GM12892 (cell line): ENCODE measurements at regions not wholly inside any gene's neighbourhood (a gene's known extent, or its start where the extent isn't known, plus 50 kb on each side); places are given as distances from the start of the nearest gene placed in this dataset.

Experiments used
- POLR2A ChIP-seq: IDR thresholded peaks from 2 replicates; pipeline ENCODE4 v1.6.1; 2011; ENCODE audit warnings: low read depth, low read length, control low read depth
- POLR2AphosphoS5 ChIP-seq: IDR thresholded peaks from 2 replicates; pipeline ENCODE4 v1.6.1; 2011; ENCODE audit warnings: low read depth, low read length, control low read depth
- TAF1 ChIP-seq: IDR thresholded peaks from 2 replicates; pipeline ENCODE4 v1.6.1; 2011; ENCODE audit warnings: low read depth, mild to moderate bottlenecking, control low read depth, low read length, borderline replicate concordance

- TF ChIP-seq TAF1 = no peak
- no peak for TF ChIP-seq POLR2A
- TF ChIP-seq POLR2AphosphoS5 = no peak
Measured at GRCh38 chr6:165715428-165715827, 52.4 kb upstream of the PDE10A start.
